ENCODE measurements at regions not wholly inside any gene's neighbourhood (a gene's known extent, or its start where the extent isn't known, plus 50 kb on each side); places are given as distances from the start of the nearest gene placed in this dataset.
"Not testable (repeated sequence)": the region's sequence is repeated elsewhere in the genome, so short reads cannot be mapped to it uniquely, and the experiment has no call there.

DNA sequence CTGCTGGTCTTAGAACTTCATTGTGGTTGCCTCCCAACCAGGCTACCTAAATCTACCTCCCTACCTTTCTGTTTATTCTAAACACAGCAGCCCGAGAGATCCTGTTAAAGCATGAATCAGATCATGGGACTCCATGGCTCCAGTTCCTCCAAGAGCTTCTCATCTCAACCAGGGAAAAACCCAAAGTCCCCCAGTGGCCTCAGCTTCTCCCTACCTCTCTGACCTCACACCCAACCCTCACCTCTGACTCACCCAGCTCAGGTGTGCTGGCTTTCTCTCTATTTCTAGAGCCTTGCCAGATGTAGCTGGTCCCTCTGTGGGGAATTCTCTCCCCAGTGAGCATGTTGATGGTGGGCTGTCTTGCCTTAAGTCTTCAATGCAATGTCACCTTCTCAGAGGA is 93.8 kb upstream of the COPS8 start:
- Histone ChIP-seq H3K4me3 (ENCODE audit: low read length in 2 of 2) (no peak overlapping the region), H3K36me3 (ENCODE audit: control insufficient read depth in 2 of 2, insufficient read depth in 2 of 2, low read length in 2 of 2) (no peaks in the 10 kb centered on the region), H3K9ac (ENCODE audit: low read length in 2 of 2) (no peak overlapping the region), H3K4me1 (ENCODE audit: control insufficient read depth, insufficient read depth, low read length) (peaks cover 6% of the 10 kb centered on the region), H3K27me3 (ENCODE audit: control insufficient read depth in 1 of 2, insufficient read depth in 2 of 2, low read length in 2 of 2) (peaks cover 2 to 3% of the 10 kb centered on the region in 2 donors), H3K27ac (ENCODE audit: low read length) (no peak overlapping the region), H3K9me3 (ENCODE audit: control insufficient read depth in 2 of 2, low read length in 2 of 2) (peaks cover 0 to 3% of the 10 kb centered on the region in 2 donors)

DNA sequence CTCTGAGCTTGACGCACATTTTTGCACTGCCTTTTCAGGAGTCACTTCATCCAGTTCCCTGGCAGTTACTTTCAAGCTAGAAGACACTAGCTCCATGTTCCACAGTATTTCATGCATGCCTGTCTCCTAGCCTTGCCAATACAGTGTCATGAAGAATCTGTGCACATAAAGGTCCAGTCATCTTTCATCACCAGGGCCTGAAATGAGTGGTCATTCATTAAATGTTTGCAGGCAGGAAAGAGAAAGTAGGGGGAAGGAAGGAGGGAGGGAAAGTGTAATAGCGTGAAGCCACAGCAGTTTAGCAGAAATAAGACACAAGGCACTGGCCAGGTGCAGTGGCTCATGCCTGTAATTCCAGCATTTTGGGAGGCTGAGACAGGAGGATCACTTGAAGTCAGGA is 92.4 kb upstream of the COPS8 start:
- Histone ChIP-seq H3K4me1 (ENCODE audit: control insufficient read depth, insufficient read depth, low read length) (peaks cover 2% of the 10 kb centered on the region), H3K9ac (ENCODE audit: low read length in 2 of 2) (no peak overlapping the region), H3K36me3 (ENCODE audit: control insufficient read depth in 2 of 2, insufficient read depth in 2 of 2, low read length in 2 of 2) (no peaks in the 10 kb centered on the region), H3K9me3 (ENCODE audit: control insufficient read depth in 2 of 2, low read length in 2 of 2) (peaks cover 0 to 3% of the 10 kb centered on the region in 2 donors), H3K27me3 (ENCODE audit: control insufficient read depth in 1 of 2, insufficient read depth in 2 of 2, low read length in 2 of 2) (peaks cover 2 to 3% of the 10 kb centered on the region in 2 donors), H3K27ac (ENCODE audit: low read length) (no peak overlapping the region), H3K4me3 (ENCODE audit: low read length in 2 of 2) (no peak overlapping the region)

DNA sequence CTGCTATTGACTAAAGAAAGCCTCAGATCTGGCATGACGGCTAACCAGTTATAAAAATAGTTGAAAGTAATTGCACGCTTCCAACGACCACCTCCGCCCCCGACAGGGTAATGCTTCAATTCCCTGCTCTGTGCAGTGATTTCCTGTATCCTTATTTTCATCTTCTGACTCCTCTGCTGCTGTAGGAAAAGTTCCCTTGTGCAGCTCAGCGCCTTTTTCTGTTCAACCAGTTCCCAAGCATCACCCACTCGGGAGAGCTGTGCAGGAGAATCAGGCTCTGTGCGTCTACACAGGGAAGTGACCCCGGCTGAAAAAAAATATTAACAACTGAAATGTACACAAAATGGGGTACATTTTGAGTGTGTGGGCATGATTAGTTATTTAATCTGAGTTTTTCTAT is 91.3 kb upstream of the COPS8 start:
- H3K4me1 ChIP-seq (ENCODE audit: control insufficient read depth, insufficient read depth, low read length) = no peaks in the 10 kb centered on the region
- H3K36me3 ChIP-seq (ENCODE audit: control insufficient read depth in 2 of 2, insufficient read depth in 2 of 2, low read length in 2 of 2) = no peaks in the 10 kb centered on the region
- H3K27ac ChIP-seq (ENCODE audit: low read length) = no peak overlapping the region
- no peak overlapping the region for H3K4me3 ChIP-seq (ENCODE audit: low read length in 2 of 2)
- H3K9ac ChIP-seq (ENCODE audit: low read length in 2 of 2) = no peak overlapping the region
- peaks cover 2 to 5% of the 10 kb centered on the region in 2 donors for H3K27me3 ChIP-seq (ENCODE audit: control insufficient read depth in 1 of 2, insufficient read depth in 2 of 2, low read length in 2 of 2)
- H3K9me3 ChIP-seq (ENCODE audit: control insufficient read depth in 2 of 2, low read length in 2 of 2) = peaks cover 0 to 3% of the 10 kb centered on the region in 2 donors

DNA sequence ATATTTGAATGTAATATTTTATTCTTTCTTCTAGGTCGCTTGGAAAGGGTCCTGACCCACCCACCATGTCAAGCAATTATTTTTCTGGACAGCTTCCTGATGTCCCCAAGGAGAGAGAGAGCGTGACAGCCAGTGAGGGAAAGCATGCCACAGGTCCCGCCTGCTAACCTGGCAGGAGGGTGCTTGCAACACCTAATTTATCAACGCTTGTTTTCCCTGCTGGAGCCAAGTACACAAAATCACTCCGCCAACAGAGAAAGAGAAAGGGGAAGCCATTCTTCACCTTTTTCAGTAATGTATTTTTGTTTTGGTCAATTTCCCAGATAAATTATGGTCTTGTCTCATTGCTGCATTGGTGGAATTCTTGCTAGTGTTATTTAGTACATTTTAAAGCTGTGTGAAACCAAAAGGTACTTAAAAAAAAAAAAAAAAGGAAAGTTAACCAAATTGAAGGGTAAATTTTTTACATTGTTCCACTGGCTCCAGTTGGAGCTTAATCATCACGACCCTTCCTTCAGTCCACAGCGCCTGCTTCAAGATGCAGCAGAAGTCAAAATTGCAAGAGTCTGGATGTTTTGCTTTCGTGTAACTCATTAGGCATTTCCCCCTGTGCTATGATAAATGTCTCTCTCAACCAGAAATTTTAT is 88.5 kb upstream of the COPS8 start:
- no peak overlapping the region for H3K4me3 ChIP-seq (ENCODE audit: low read length in 2 of 2)
- H3K9me3 ChIP-seq (ENCODE audit: control insufficient read depth in 2 of 2, low read length in 2 of 2) = peaks cover 0 to under 1% of the 10 kb centered on the region in 2 donors
- peaks cover 5% of the 10 kb centered on the region in 2 donors for H3K27me3 ChIP-seq (ENCODE audit: control insufficient read depth in 1 of 2, insufficient read depth in 2 of 2, low read length in 2 of 2)
- H3K36me3 ChIP-seq (ENCODE audit: control insufficient read depth in 2 of 2, insufficient read depth in 2 of 2, low read length in 2 of 2) = no peaks in the 10 kb centered on the region
- H3K9ac ChIP-seq (ENCODE audit: low read length in 2 of 2) = no peak overlapping the region
- H3K4me1 ChIP-seq (ENCODE audit: control insufficient read depth, insufficient read depth, low read length) = no peaks in the 10 kb centered on the region
- H3K27ac ChIP-seq (ENCODE audit: low read length) = no peak overlapping the region

DNA sequence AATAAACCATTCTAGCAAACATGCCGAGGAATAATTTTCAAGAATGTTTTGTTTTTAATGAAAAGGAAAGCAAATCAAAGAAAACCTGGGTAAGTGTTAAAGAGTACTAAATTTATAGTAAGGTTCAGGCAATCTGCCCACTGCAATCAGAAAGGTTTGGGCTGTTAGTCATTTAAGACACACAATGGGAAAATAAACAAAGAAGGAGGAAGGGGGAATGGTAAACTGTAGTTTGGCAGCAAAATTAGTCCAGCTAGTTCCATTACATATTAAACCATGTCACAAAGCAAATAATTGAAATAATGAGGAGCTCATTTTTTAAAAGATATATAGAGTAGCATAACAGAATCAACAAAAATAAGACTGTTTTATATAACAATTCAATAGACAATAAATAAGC is 87.5 kb upstream of the COPS8 start:
- Histone ChIP-seq H3K4me3 (ENCODE audit: low read length in 2 of 2) (no peak overlapping the region), H3K9ac (ENCODE audit: low read length in 2 of 2) (no peak overlapping the region), H3K4me1 (ENCODE audit: control insufficient read depth, insufficient read depth, low read length) (no peaks in the 10 kb centered on the region), H3K9me3 (ENCODE audit: control insufficient read depth in 2 of 2, low read length in 2 of 2) (no peaks in the 10 kb centered on the region), H3K27ac (ENCODE audit: low read length) (no peak overlapping the region), H3K36me3 (ENCODE audit: control insufficient read depth in 2 of 2, insufficient read depth in 2 of 2, low read length in 2 of 2) (no peaks in the 10 kb centered on the region), H3K27me3 (ENCODE audit: control insufficient read depth in 1 of 2, insufficient read depth in 2 of 2, low read length in 2 of 2) (peaks cover 5% of the 10 kb centered on the region in 2 donors)

DNA sequence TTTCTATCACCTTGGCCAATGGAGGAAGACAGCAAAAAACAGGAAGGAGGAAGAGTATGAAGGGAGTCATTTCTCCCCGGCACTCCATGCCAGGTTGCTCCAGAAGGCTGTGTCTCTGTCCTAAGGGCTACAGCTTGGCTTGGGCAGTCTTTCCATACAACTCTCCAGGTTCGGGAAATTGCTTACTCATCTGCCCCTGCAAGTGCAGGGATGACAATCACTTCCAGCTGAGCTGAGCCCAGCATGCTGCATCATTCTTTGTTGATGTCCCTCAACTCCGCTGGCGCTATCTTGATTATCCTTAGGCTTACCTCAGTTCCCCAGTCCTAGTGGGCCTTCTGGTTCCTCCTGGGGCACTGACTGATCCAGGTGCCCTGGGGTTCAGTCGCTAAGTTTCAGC is 86.9 kb upstream of the COPS8 start:
- no peaks in the 10 kb centered on the region for H3K36me3 ChIP-seq (ENCODE audit: control insufficient read depth in 2 of 2, insufficient read depth in 2 of 2, low read length in 2 of 2)

DNA sequence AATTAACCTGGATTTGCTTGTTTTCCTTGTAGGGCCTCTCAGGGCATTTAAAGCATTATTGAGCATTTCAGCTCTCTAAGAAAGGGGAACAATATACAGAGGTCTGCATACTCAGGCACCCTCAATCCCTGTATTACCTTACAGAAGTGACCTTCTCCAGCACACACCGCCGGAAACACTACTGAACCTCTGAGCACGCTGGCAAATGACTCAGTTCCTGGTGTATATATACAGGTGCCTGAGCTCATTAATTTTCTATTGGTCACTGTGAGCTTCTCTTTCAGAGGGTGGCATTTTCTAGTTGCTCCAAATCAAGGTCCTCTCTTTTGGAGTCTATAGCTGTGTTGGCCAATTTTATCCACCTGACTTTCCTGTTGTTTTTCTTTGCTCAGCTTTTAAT is 85.2 kb upstream of the COPS8 start:
- Histone ChIP-seq H3K9ac (ENCODE audit: low read length in 2 of 2) (no peak overlapping the region), H3K4me1 (ENCODE audit: control insufficient read depth, insufficient read depth, low read length) (no peaks in the 10 kb centered on the region), H3K27me3 (ENCODE audit: control insufficient read depth in 1 of 2, insufficient read depth in 2 of 2, low read length in 2 of 2) (peaks cover 3 to 9% of the 10 kb centered on the region in 2 donors), H3K4me3 (ENCODE audit: low read length in 2 of 2) (no peak overlapping the region), H3K36me3 (ENCODE audit: control insufficient read depth in 2 of 2, insufficient read depth in 2 of 2, low read length in 2 of 2) (no peaks in the 10 kb centered on the region), H3K9me3 (ENCODE audit: control insufficient read depth in 2 of 2, low read length in 2 of 2) (no peaks in the 10 kb centered on the region), H3K27ac (ENCODE audit: low read length) (no peak overlapping the region)

More for the DNA sequence above, 86.9 kb upstream of the COPS8 start:
- no peaks in the 10 kb centered on the region for H3K9me3 ChIP-seq (ENCODE audit: control insufficient read depth in 2 of 2, low read length in 2 of 2)
- H3K27ac ChIP-seq (ENCODE audit: low read length) = no peak overlapping the region
- H3K4me3 ChIP-seq (ENCODE audit: low read length in 2 of 2) = no peak overlapping the region
- H3K9ac ChIP-seq (ENCODE audit: low read length in 2 of 2) = no peak overlapping the region
- H3K27me3 ChIP-seq (ENCODE audit: control insufficient read depth in 1 of 2, insufficient read depth in 2 of 2, low read length in 2 of 2) = peaks cover 5% of the 10 kb centered on the region in 2 donors
- H3K4me1 ChIP-seq (ENCODE audit: control insufficient read depth, insufficient read depth, low read length) = no peaks in the 10 kb centered on the region

DNA sequence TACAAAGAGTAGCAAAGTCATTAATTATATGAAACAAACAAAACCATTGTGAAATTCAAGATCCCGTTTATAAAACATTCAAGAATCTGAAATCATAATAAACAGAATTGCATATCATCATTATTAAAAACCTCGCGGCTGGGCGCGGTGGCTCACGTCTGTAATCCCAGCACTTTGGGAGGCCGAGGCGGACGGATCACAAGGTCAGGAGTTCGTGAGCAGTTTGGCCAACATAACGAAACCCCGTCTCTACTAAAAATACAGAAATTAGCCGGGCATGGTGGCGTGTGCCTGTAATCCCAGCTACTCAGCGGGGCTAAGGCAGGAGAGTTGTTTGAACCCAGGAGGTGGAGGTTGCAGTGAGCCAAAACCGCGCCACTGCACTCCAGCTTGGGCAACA is 80.3 kb upstream of the COPS8 start:
- H3K27ac ChIP-seq (ENCODE audit: low read length) = not testable (repeated sequence)

DNA sequence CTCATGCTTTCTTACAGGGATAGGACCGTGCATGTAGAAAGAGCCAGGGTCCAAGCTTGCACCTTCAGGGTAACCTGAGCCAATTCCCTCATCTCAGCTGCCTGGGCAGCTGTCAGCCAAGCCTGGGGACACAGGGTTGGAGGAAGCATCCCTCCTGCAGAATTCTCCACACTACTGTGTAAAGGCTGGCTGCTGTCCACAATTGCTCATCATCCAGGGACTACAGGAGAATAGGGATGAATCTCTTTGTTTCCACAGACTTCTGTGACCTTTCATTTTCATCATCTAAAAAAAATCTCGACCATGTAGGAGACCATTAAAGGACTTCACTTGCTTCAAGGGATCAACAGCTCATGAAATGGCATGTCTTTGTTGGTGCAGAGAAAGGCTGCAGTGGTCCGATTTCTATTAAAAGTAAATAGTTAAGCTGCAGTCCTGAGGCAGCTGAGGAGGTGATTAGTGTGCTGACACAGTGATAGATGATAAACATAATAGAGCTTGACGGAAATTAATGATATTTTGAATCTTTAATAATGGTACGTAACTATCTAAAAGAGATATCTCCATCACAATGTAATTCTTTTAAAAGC is 74.4 kb upstream of the COPS8 start:
- Histone ChIP-seq H3K27me3 (ENCODE audit: control insufficient read depth in 1 of 2, insufficient read depth in 2 of 2, low read length in 2 of 2) (no peaks in the 10 kb centered on the region), H3K9me3 (ENCODE audit: control insufficient read depth in 2 of 2, low read length in 2 of 2) (peaks cover 0 to 7% of the 10 kb centered on the region in 2 donors), H3K4me1 (ENCODE audit: control insufficient read depth, insufficient read depth, low read length) (no peaks in the 10 kb centered on the region), H3K9ac (ENCODE audit: low read length in 2 of 2) (no peak overlapping the region), H3K36me3 (ENCODE audit: control insufficient read depth in 2 of 2, insufficient read depth in 2 of 2, low read length in 2 of 2) (no peaks in the 10 kb centered on the region), H3K27ac (ENCODE audit: low read length) (no peak overlapping the region), H3K4me3 (ENCODE audit: low read length in 2 of 2) (no peak overlapping the region)

More for the DNA sequence above, 80.3 kb upstream of the COPS8 start:
- H3K9me3 ChIP-seq (ENCODE audit: control insufficient read depth in 2 of 2, low read length in 2 of 2); H3K4me3 ChIP-seq (ENCODE audit: low read length in 2 of 2); H3K9ac ChIP-seq (ENCODE audit: low read length in 2 of 2); H3K27me3 ChIP-seq (ENCODE audit: control insufficient read depth in 1 of 2, insufficient read depth in 2 of 2, low read length in 2 of 2); H3K4me1 ChIP-seq (ENCODE audit: control insufficient read depth, insufficient read depth, low read length); H3K36me3 ChIP-seq (ENCODE audit: control insufficient read depth in 2 of 2, insufficient read depth in 2 of 2, low read length in 2 of 2): not testable (repeated sequence)

DNA sequence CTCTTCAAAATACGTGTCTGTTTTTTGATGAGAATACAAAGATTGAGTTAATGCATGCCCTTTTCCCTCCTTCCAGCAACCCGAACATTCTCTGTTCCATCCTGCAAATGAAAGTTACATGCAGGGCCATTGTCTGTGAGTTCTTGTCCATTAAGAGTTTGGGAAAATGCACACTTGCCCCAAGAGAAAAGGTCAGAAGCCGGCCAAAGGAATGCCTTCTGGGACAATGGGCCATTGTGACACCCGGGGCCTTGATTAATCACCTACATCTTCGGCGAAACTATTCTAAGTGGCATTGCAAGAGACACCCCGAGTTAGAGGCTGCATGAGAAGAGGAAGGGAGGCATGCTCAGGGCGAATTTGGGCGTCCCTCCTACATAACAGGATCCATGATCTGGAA is 73.7 kb upstream of the COPS8 start:
- Histone ChIP-seq H3K27me3 (ENCODE audit: control insufficient read depth in 1 of 2, insufficient read depth in 2 of 2, low read length in 2 of 2) (peaks cover 0 to 2% of the 10 kb centered on the region in 2 donors), H3K4me3 (ENCODE audit: low read length in 2 of 2) (no peak overlapping the region), H3K9me3 (ENCODE audit: control insufficient read depth in 2 of 2, low read length in 2 of 2) (peaks cover 0 to 7% of the 10 kb centered on the region in 2 donors), H3K4me1 (ENCODE audit: control insufficient read depth, insufficient read depth, low read length) (no peaks in the 10 kb centered on the region), H3K36me3 (ENCODE audit: control insufficient read depth in 2 of 2, insufficient read depth in 2 of 2, low read length in 2 of 2) (no peaks in the 10 kb centered on the region), H3K9ac (ENCODE audit: low read length in 2 of 2) (no peak overlapping the region), H3K27ac (ENCODE audit: low read length) (no peak overlapping the region)

DNA sequence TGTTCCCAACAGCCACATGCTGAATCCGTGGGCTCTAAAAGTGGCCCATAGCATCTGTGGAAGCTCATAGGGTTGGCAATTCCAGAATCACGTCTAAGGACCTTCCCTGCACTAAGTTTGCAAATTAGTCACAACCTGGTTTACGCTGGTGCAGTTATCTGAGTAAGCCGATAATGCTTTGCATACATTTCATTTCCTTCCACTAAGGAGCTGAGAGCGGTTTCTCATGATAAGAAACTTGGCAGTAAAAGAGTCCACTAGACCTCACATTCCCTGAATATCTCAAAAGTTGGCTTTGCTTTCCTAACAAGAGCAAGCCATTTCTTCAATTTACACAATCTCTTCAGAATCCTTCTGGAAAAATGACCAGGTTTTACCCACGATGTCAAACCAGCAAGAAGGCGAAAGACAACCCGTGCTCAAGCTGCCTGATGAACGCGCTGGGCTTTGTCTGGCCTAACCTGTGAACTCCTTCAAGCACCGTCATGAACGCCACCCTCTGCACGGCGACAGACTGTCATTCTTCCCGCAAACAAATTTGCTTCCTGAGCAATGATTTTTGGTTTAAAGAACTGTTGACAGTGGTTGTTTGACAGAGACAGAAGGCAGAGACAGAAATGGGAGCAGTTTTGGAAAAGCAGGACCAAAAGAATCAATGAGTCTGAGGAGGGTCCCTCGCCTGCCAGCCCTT is 73.0 kb upstream of the COPS8 start:
- no peak overlapping the region for H3K4me3 ChIP-seq (ENCODE audit: low read length in 2 of 2)
- peaks cover 0 to 2% of the 10 kb centered on the region in 2 donors for H3K27me3 ChIP-seq (ENCODE audit: control insufficient read depth in 1 of 2, insufficient read depth in 2 of 2, low read length in 2 of 2)
- no peak overlapping the region for H3K9ac ChIP-seq (ENCODE audit: low read length in 2 of 2)
- no peaks in the 10 kb centered on the region for H3K36me3 ChIP-seq (ENCODE audit: control insufficient read depth in 2 of 2, insufficient read depth in 2 of 2, low read length in 2 of 2)
- no peak overlapping the region for H3K27ac ChIP-seq (ENCODE audit: low read length)
- H3K4me1 ChIP-seq (ENCODE audit: control insufficient read depth, insufficient read depth, low read length) = no peaks in the 10 kb centered on the region
- peaks cover 0 to 7% of the 10 kb centered on the region in 2 donors for H3K9me3 ChIP-seq (ENCODE audit: control insufficient read depth in 2 of 2, low read length in 2 of 2)

Measured in stomach smooth muscle (tissue), 2 donors.